ENCODE measurements at regions not wholly inside any gene's neighbourhood (a gene's known extent, or its start where the extent isn't known, plus 50 kb on each side); places are given as distances from the start of the nearest gene placed in this dataset.

GRCh38 chr13:44106266-44107152 is 226.8 kb downstream of the LACC1 start:
- TF ChIP-seq POLR2AphosphoS5 (IDR thresholded peaks at IDR 0.05; ENCODE audit: low read depth, low read length): no peak
- TF ChIP-seq TAF1 (IDR thresholded peaks at IDR 0.05; ENCODE audit: low read depth, low read length): no peak
- TF ChIP-seq POLR2A (IDR thresholded peaks at IDR 0.05; ENCODE audit: low read depth, low read length): no peak
- no peak for TF ChIP-seq SPI1 (IDR thresholded peaks at IDR 0.05; ENCODE audit: low read depth, low read length)
- no peak for TF ChIP-seq PAX5 (IDR thresholded peaks at IDR 0.05; ENCODE audit: insufficient read depth, low read length, severe bottlenecking)
- TF ChIP-seq POU2F2 (IDR thresholded peaks at IDR 0.05; ENCODE audit: low read depth, low read length): no peak
